ENCODE measurements at regions not wholly inside any gene's neighbourhood (a gene's known extent, or its start where the extent isn't known, plus 50 kb on each side); places are given as distances from the start of the nearest gene placed in this dataset.
A peak's percentile ranks its signal among the peaks of the same experiment; 100 is the strongest.

- no peak for DNase-seq (ENCODE audit: low read depth in 1 of 2, low spot score in 1 of 2)
Observed at GRCh38 chr11:111444040-111444439, 65.0 kb upstream of the POU2AF1 start.

- no peak for DNase-seq (ENCODE audit: low read depth in 1 of 2, low spot score in 1 of 2)
Observed at GRCh38 chr11:111443640-111444039, 64.6 kb upstream of the POU2AF1 start.

DNA sequence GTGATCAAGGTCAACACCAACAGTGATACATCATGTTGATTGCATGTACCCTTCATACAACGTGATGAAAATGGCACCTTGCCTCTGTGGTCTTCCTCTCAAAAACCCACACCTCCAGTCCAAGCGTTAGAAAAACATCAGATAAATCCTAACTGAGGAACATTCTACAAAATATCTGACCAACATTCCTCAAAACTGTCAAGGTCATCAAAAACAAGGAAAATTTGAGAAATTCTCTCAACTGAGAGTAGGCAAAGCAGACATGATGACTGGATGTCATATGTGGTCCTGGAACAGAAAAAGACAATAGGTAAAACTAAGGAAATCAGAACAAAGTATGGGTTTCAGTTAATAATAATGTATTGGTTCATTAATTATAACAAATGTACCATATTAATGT lies 64.0 kb upstream of the POU2AF1 start:
- no peak for DNase-seq (ENCODE audit: low read depth in 1 of 2, low spot score in 1 of 2)

GRCh38 chr11:111441443-111441842 lies 62.4 kb upstream of the POU2AF1 start:
- DNase-seq (ENCODE audit: low read depth in 1 of 2, low spot score in 1 of 2), result no peak

GRCh38 chr11:111440416-111441205 lies 61.5 kb upstream of the POU2AF1 start:
- no peak for DNase-seq (ENCODE audit: low read depth in 1 of 2, low spot score in 1 of 2)

GRCh38 chr11:111439901-111440300 lies 60.8 kb upstream of the POU2AF1 start:
- no peak for DNase-seq (ENCODE audit: low read depth in 1 of 2, low spot score in 1 of 2)

DNA sequence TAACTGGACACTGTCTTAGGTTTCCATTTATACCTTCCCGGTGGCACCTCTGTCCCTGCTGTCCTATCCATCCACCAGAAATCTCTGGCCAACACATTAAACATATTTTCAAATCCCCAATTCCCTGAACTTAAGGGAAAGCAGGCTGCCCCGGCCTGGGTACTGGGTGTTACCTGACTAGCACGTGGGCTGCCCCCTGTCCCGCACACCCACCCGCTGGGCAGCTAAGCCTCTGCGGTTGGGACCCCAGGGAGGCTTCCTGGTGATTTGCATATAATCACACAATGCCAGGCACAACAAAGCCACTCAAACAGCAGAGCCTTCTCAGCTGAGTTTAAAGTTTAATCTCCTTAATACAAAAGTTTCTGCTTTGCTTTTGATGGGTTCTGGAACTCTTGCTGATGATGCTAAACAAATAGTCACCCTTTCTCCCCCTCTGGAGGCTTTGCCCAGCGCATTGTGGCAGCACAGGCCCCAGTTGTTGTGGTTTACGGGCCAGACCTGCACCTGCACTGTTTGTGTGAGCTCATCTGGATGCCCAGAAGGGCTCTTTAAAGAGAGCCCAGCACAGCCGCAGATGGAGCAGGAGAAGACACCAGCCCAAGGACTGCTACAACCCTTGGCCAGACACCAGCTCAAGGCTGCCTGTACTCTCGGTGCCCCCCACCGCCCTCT lies 59.9 kb upstream of the POU2AF1 start:
- DNase-seq (ENCODE audit: low read depth in 1 of 2, low spot score in 1 of 2), result no peak

DNA sequence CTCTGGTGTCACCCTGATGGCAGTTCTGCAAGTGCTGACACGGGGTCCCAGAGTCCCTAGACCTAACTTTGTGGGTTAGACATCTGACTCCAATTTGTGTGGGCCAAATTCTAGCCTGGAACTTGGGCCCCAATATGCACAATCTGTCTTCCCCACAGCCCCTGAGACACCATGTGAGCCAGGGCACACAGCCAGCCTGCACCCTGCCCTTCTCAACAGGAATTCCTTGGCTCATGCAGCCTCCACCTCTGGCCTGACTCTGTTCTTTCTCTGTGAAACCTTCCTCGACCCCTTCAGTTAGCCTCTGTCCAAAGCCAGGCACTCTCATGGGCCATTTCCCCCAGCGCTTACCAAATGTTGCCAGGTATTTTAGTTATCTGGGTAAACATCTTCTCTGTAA lies 59.1 kb upstream of the POU2AF1 start:
- DNase-seq (ENCODE audit: low read depth in 1 of 2, low spot score in 1 of 2), result no peak

DNA sequence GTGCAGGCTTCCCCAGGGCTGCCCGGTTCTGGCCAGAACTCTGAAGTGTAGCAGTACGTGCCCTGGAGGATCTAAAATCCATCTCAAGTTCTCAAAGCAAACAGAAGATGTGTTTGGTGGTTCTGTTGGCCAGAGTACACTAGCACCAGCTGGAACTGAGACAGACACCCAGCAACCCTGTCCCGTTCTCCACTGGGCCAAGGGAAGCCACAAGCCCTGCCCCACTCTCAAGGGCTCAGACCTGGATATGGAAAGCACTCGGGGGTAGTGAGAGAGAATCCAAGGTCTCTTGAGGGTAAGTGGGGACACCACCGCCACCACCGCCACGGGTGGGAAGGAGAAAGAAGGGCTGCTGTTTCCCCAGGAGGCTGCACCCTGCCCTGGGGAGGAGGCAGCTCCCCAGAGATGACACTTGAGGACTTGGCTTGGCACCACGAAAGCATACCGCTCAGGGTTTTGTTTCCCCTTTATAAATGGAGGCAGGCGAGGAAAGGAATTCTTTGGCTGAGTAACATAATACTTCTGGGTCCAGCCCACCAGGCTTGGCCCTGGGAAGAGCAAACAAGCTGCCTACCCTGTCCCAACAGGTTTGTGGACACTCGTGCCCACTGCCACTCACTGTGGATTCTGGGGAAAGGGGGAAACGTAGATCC lies 56.1 kb upstream of the POU2AF1 start:
- DNase-seq (ENCODE audit: low read depth in 1 of 2, low spot score in 1 of 2), result no peak

DNA sequence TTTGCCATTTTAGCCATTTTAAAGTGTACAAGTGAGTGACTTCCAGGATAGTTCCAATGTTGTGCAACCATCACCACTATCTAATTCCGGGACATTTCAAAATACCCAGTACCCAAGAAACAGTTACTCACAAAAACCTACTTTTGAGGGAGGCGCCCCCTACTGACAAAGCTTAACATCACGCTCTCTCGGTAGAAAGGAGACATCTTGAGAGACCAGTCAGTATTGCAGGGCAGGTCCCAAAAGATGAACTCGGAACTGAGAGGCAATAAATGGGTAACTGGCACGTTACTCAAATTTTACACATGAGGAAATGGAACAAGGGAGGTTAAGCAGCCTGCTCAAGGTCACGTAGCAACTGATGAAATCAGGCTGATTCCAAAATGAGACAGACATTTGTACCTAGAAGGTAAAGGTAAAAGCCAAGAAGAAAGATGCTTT lies 50.0 kb upstream of the POU2AF1 start:
- peak in 1 of 2 donors; percentile 17 for DNase-seq (ENCODE audit: low read depth in 1 of 2, low spot score in 1 of 2)
